ENCODE measurements at regions not wholly inside any gene's neighbourhood (a gene's known extent, or its start where the extent isn't known, plus 50 kb on each side); places are given as distances from the start of the nearest gene placed in this dataset.
A peak's percentile ranks its signal among the peaks of the same experiment; 100 is the strongest.

DNA sequence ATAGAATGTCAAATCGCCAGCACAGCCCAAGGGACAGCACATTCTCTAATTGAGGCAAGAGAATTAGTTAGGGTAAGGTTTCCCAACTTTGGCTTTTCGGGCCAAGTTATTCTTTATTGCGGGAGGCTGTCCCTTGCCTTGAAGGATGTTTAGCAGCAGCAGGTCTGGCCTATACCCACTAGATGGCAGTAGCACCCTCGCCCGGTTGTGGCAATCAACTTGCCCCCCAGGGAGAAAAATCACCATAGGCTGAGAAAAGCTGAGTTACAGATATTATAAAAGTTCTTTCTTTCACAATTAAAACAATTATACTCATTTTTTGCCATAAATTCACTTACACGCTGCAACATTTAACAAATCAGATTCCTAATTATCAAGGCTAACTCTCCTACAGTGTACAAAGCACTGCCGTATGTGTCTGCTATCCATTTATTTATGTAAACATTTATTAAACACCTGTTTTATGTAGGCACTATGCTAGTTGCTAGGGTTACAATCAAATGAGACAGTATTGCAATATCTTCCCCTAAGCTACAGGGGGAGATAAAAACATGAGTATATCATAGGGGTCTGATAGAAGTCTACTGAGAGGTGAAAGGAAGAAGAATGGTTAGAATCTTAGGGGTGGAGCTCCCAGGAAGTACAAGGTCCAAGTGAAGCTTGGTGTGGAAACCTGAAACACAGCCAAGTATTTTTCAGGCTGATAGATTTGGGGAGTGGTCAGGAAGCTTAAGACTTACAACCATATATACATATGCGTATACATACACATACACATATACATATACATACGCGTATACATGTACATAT lies 452.3 kb downstream of the RAB38 start:
- peaks cover 5% of the 10 kb centered on the region; the same call in 1 of the 2 replicates for H3K4me1 ChIP-seq (ENCODE audit: insufficient read depth)
- H3K9me3 Mint-ChIP-seq = no peaks in the 10 kb centered on the region
- TF ChIP-seq, protein P1, sequence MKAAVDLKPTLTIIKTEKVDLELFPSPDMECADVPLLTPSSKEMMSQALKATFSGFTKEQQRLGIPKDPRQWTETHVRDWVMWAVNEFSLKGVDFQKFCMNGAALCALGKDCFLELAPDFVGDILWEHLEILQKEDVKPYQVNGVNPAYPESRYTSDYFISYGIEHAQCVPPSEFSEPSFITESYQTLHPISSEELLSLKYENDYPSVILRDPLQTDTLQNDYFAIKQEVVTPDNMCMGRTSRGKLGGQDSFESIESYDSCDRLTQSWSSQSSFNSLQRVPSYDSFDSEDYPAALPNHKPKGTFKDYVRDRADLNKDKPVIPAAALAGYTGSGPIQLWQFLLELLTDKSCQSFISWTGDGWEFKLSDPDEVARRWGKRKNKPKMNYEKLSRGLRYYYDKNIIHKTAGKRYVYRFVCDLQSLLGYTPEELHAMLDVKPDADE (IDR thresholded peaks at IDR 0.05) = no peak
- TF ChIP-seq, protein P2, sequence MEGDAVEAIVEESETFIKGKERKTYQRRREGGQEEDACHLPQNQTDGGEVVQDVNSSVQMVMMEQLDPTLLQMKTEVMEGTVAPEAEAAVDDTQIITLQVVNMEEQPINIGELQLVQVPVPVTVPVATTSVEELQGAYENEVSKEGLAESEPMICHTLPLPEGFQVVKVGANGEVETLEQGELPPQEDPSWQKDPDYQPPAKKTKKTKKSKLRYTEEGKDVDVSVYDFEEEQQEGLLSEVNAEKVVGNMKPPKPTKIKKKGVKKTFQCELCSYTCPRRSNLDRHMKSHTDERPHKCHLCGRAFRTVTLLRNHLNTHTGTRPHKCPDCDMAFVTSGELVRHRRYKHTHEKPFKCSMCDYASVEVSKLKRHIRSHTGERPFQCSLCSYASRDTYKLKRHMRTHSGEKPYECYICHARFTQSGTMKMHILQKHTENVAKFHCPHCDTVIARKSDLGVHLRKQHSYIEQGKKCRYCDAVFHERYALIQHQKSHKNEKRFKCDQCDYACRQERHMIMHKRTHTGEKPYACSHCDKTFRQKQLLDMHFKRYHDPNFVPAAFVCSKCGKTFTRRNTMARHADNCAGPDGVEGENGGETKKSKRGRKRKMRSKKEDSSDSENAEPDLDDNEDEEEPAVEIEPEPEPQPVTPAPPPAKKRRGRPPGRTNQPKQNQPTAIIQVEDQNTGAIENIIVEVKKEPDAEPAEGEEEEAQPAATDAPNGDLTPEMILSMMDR (conservative IDR thresholded peaks at IDR 0.05; ENCODE audit: low read depth in 2 of 2) = peak; percentile 85 to 93
- ATAC-seq (peak; percentile 84), DNase-seq (ENCODE audit: low spot score) (peak; percentile 70)
- no peak overlapping the region for H3K4me3 ChIP-seq
- no peak overlapping the region for H3K27ac Mint-ChIP-seq
- H3F3A ChIP-seq (replicated peaks; ENCODE audit: low read depth) = no peaks in the 10 kb centered on the region
- H3K4me3 Mint-ChIP-seq = no peak overlapping the region
- no peaks in the 10 kb centered on the region for H3K27me3 ChIP-seq (ENCODE audit: insufficient read depth)
- 0 out of 2 replicates have a peak overlapping the region, but pooled peaks have one; percentile 89 for H2AFZ ChIP-seq
- no peaks in the 10 kb centered on the region for H3K27me3 Mint-ChIP-seq (ENCODE audit: insufficient read depth, low read depth, poor library complexity)
- no peaks in the 10 kb centered on the region for H4K20me1 ChIP-seq (replicated peaks; ENCODE audit: insufficient read depth)
- H3K4me1 Mint-ChIP-seq = peaks cover 9% of the 10 kb centered on the region; the same call in 2 of the 3 replicates
- no peak overlapping the region for H3K4me2 ChIP-seq
- H3K27ac ChIP-seq (ENCODE audit: low read depth) = no peak overlapping the region
- H3K9me2 ChIP-seq (ENCODE audit: insufficient read depth) = no peaks in the 10 kb centered on the region
- H3K36me3 Mint-ChIP-seq (ENCODE audit: low read depth) = no peaks in the 10 kb centered on the region
- H3K79me2 ChIP-seq (replicated peaks; ENCODE audit: insufficient read depth) = no peaks in the 10 kb centered on the region
- H3K36me3 ChIP-seq (ENCODE audit: insufficient read depth) = no peaks in the 10 kb centered on the region

DNA sequence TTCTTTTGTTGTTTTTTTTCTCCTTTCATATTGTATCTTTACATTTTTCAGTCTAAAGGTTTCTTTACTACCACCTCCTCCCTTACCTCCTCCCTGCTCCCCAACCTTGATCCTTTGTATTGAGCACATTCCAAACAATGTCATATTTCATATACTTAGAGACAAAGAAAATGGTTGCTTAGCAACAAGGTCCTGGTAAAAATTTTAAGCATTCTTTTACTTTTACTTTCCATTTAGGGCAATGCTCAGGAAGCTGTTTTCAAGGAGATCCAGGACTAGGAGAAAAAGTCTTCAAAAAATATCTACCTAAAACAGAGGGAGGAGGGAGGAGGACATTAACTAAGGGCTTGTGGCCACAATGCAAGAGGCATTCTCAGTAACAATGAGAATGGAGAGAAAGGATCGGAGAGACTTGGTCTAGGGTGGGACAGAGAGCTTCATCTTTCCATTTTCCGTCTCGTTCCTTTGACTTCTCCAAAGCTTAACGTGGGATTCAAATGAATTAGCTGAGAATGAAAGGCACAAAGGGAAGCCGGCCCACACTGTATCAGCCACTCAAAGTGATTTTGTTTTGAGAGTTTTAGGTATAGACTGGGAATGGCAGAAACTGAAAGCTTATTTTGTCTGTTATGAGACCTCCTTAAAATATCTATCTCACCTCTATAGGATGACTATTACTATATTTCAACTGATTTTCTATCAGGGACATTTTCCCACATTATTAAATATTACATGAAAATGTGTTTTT lies 455.7 kb downstream of the RAB38 start:
- peaks cover 5% of the 10 kb centered on the region; the same call in 1 of the 2 replicates for H3K4me1 ChIP-seq (ENCODE audit: insufficient read depth)
- H3K9me2 ChIP-seq (ENCODE audit: insufficient read depth) = no peaks in the 10 kb centered on the region
- no peaks in the 10 kb centered on the region for H3K27me3 ChIP-seq (ENCODE audit: insufficient read depth)
- H3K79me2 ChIP-seq (replicated peaks; ENCODE audit: insufficient read depth) = no peaks in the 10 kb centered on the region
- no peak overlapping the region for H3K4me3 Mint-ChIP-seq
- no peak overlapping the region for H3K4me2 ChIP-seq
- H3K27ac ChIP-seq (ENCODE audit: low read depth) = no peak overlapping the region
- no peaks in the 10 kb centered on the region for H3K36me3 Mint-ChIP-seq (ENCODE audit: low read depth)
- no peak for DNase-seq (ENCODE audit: low spot score)
- peaks cover 7% of the 10 kb centered on the region; the same call in 2 of the 3 replicates for H3K4me1 Mint-ChIP-seq
- no peak for ATAC-seq
- no peak overlapping the region for H3K27ac Mint-ChIP-seq
- TF ChIP-seq ZNF331 (CRISPR knock-in tag; IDR thresholded peaks at IDR 0.05; ENCODE audit: low read depth) (no peak), NANOG (IDR thresholded peaks at IDR 0.05; ENCODE audit: borderline replicate concordance) (no peak), JUNB (IDR thresholded peaks at IDR 0.05; ENCODE audit: unreplicated experiment) (no peak), EZH2phosphoT487 (IDR thresholded peaks at IDR 0.05; ENCODE audit: unreplicated experiment) (no peak)
- TF ChIP-seq, protein P2 (conservative IDR thresholded peaks at IDR 0.05; ENCODE audit: low read depth in 2 of 2) = no peak
- H3K36me3 ChIP-seq (ENCODE audit: insufficient read depth) = no peaks in the 10 kb centered on the region
- H3K27me3 Mint-ChIP-seq (ENCODE audit: insufficient read depth, low read depth, poor library complexity) = no peaks in the 10 kb centered on the region
- H4K20me1 ChIP-seq (replicated peaks; ENCODE audit: insufficient read depth) = no peaks in the 10 kb centered on the region
- H3K9me3 Mint-ChIP-seq = no peaks in the 10 kb centered on the region
- peak overlapping the region; percentile 85; the same call in 1 of the 2 replicates for H2AFZ ChIP-seq
- no peak overlapping the region for H3K4me3 ChIP-seq
- H3F3A ChIP-seq (replicated peaks; ENCODE audit: low read depth) = no peaks in the 10 kb centered on the region

Measured in GM23338 (cell line).